Stomach (tissue), 4 donors: ENCODE measurements at regions not wholly inside any gene's neighbourhood (a gene's known extent, or its start where the extent isn't known, plus 50 kb on each side); places are given as distances from the start of the nearest gene placed in this dataset.

Experiments used
- CTCF ChIP-seq, 7 experiments: fragments of 450-650 bp in 4 of 7; fragments of 200-600 bp in 3 of 7; sonication (generic) in 3 of 7; IDR thresholded peaks; one replicate each; pipeline ENCODE4 v1.5.1; 2016 to 2019; ENCODE audit warnings: antibody characterized with exemption in 7 of 7, control low read depth in 2 of 7, mild to moderate bottlenecking in 1 of 7
- EP300 ChIP-seq: sonication (generic); formaldehyde crosslinking; IDR thresholded peaks from one replicate; pipeline ENCODE4 v1.6.1; 2017; ENCODE audit warnings: antibody characterized with exemption
- POLR2A ChIP-seq, 4 donors: fragments of 450-650 bp; IDR thresholded peaks; one replicate each; pipeline ENCODE4 v1.6.1; 2016; ENCODE audit warnings: antibody characterized with exemption in 4 of 4, control low read depth in 2 of 4, mild to moderate bottlenecking in 1 of 4, moderate library complexity in 1 of 4
- POLR2AphosphoS5 ChIP-seq, 3 donors: sonication (generic); formaldehyde crosslinking; IDR thresholded peaks; one replicate each; pipeline ENCODE4 v1.6.1; 2016; ENCODE audit warnings: antibody characterized with exemption in 3 of 3

DNA sequence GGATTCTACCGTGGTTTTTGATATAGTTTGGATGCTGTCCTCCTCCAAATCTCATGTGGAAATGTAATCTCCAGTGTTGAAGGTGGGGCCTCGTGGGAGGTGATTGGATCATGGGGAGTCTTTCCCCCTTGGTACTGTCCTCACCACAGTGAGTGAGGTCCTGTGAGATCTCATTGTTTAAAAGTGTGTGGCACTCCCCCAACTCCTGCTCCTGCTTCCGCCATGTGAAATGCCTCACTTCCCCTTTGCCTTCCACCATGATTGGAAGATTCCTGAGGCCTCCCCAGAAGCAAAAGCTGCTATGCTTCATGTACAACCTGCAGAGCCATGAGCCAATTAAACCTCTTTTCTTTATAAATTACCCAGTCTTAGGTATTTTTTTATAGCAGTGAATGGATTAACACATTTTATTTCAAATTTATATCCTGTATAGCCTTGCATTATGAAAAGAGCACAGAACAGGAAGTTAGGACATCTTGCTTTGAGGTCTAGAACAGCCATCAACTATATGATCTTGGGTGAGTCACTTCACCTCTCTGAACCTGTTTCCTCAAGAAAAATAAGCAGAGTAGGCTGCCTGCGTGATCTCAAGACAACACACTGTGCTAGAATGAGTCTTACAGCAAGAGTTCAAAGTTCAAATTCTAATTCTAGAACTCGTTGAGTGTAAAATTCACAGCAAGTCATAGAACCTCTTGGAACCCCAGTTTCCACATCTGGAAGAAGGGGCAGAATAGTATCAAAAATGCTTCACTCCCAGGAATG, 160.9 kb upstream of the EEA1 start:
- no peak for TF ChIP-seq CTCF (IDR thresholded peaks at IDR 0.05)
- no peak for TF ChIP-seq POLR2A (IDR thresholded peaks at IDR 0.05)
- no peak for TF ChIP-seq POLR2AphosphoS5 (IDR thresholded peaks at IDR 0.05)
- TF ChIP-seq EP300, result no peak
